HG03442 (cell line): ENCODE measurements at regions not wholly inside any gene's neighbourhood (a gene's known extent, or its start where the extent isn't known, plus 50 kb on each side); places are given as distances from the start of the nearest gene placed in this dataset.
"Not testable (repeated sequence)": the region's sequence is repeated elsewhere in the genome, so short reads cannot be mapped to it uniquely, and the experiment has no call there.

ENCODE experiments used
- ATAC-seq: cut with Tn5 transposase; IDR thresholded peaks from one replicate; pipeline ENCODE4 v1.9.1; 2021; ENCODE audit warnings: mild to moderate bottlenecking, moderate library complexity; ENCODE audit not compliant: unreplicated experiment

GRCh38 chr1:30371888-30372791, 351.2 kb downstream of the MATN1 start:
- no peak for ATAC-seq

DNA sequence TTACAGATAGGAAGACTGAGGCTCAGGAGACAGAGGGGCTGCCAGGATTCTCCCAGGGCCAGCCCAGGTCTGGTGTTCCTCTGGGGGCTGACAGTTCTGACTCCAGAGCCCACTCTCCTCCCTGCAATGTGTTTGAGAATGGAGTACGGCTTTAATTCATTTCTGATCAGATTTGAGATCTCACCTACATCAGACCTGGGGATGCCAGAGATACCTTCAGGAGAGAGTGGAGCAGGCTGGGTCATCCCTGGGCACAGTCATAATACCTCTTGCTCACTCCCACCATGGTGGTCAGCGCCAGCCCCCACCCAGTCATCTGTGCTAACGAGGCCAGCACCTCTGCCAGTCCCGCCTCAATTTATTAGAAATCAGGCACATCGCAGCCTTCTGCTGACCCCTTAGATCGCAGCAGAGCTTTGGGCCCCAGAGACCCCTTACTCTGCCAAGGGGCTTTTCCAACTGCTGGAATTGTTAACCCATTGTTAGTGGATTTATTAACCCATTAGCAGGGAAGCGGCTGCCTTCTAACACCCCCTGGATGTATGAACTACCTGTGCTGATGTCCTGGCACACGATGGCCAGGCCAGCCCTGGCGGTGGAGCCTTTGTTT, 352.1 kb downstream of the MATN1 start:
- no peak for ATAC-seq

GRCh38 chr1:30368651-30369240, 354.6 kb downstream of the MATN1 start:
- no peak for ATAC-seq

DNA sequence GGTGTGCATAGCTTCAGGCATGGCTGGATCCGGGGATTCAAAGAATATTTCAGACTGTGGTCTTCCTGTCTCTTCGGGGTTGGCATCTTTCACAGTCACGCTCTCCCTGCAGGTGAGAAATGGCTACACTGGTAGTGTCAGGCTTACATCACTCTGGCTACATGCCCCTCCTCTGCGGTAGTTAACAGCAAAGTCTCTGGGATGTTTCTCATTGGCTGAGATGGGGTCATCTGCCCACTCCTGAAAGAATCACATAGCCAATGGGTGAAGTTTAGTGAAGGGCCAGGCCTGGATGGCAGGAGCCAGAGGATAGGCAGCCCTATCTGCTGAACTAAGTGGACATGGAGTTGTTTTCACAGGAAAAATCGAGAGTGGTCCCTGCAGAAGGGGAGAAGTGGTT, 356.5 kb downstream of the MATN1 start:
- no peak for ATAC-seq

GRCh38 chr1:30366199-30366598, 357.2 kb downstream of the MATN1 start:
- no peak for ATAC-seq

- ATAC-seq: no peak
Observed at GRCh38 chr1:30365596-30365995, 357.8 kb downstream of the MATN1 start.

GRCh38 chr1:30363031-30363430, 360.4 kb downstream of the MATN1 start:
- no peak for ATAC-seq

DNA sequence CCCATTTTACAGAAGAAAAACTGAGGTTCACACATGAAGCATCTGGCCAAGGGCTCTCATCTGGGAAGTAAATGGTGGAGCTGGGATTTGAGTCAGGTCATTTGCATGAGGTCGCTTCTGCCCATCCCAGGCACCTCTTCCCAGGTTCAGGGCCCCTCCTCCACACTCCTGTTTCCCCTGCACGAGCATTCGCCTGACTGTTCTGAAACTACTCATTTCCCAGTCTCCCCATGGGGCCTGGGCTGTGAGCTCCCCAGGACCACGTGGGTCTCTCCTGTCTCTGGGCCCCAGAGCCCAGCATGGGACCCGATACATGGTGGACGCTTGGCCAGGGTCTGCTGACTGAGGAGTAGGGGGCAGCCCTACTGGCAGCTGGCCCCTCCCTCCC, 360.8 kb downstream of the MATN1 start:
- no peak for ATAC-seq

- ATAC-seq: not testable (repeated sequence)
Observed at GRCh38 chr1:30361890-30362602, 361.3 kb downstream of the MATN1 start.

DNA sequence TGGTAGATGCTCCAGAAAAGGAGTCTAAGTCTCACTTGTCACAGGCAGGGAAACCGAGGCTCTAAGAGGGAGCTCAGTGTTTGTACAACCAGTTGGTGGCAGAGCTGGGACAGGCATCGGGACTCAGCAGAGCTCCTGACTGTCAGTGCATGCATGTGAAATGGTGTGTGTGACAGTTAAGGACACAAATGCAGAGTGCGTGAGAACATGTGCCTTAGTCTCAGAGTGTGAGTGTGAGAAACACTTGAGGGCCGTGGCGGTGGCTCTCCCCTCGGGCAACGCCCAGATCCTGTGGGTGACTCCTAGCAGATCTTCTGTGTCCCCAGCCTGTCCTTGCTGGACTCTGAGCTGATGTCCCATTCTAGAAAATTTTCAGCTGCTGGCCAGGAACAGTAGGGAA, 362.6 kb downstream of the MATN1 start:
- no peak for ATAC-seq

GRCh38 chr1:30360281-30360680, 363.1 kb downstream of the MATN1 start:
- no peak for ATAC-seq

GRCh38 chr1:30359539-30360220, 363.7 kb downstream of the MATN1 start:
- no peak for ATAC-seq

DNA sequence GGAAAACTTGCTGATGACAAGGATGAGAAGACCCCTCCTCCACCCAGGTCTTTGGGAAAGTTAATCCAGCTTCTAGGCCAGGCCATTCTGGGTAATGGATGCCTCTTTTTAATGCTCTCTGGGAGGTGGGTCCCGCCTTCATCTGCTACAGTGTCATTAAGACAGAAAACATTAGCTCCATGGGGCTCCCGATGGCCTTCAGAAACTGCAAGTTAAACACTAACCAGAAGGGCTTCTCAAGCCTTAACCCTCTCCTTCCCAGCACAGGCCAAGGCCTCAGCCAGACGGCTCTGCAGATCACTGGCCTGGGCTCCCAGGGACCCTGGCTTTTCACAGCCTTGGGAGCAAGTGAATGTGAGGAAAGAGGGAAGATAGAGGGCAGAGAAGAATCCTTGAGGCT, 364.9 kb downstream of the MATN1 start:
- no peak for ATAC-seq

DNA sequence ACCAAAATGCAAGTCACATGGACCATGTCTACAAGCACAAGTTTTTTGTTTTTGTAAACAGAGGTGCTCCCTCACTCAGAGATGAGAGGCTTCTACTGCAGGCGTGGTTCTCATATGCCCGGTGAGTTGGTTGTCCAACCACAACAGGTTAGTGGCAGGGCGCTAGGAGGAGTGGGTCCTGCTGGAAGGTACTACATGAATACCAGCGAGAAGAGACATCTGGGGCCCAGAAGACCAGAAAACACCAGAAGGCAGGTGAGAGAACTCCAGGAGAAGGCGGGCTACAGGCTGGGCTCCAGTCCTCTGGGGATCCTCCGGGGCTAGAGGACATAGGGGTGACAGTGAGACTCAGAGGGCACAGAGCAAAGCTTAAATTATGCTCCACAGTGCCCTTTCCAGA, 366.5 kb downstream of the MATN1 start:
- ATAC-seq: no peak

DNA sequence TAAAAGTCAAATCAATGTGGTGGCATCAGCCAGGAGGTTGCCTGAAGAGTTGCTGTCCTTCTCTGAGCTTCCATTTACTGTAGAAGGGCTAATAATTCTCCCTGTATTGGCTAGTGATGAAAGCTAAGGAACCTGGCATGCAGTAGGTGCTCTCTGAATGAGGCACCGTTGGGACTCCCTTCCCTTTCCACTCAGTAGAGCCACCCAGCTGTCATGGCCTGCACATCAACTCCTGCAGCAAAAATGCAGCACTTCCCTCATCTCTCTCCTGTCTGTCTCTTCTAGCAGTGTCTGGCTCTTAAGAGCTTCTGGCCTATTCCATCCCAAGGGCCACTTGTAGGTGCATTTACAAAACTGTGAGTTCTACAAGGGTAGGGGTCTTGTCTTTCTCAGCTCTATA, 369.0 kb downstream of the MATN1 start:
- ATAC-seq: no peak

- ATAC-seq: no peak
Observed at GRCh38 chr1:30353637-30354036, 369.7 kb downstream of the MATN1 start.

DNA sequence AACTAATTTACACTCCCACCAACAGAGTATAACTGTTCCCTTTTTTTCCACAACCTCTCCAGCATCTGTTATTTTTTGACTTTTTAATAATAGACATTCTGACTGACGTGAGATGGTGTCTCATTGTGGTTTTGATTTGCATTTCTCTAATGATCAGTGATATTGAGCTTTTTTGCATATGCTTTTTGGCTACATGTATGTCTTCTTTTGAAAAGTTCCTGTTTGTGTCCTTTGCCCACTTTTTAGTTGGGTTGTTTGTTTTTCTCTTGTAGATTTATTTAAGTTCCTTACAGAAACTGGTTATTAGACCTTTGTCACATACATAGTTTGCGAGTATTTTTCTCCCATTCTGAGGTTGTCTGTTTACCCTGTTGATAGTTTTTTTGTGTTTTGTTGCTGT, 375.2 kb downstream of the MATN1 start:
- no peak for ATAC-seq

DNA sequence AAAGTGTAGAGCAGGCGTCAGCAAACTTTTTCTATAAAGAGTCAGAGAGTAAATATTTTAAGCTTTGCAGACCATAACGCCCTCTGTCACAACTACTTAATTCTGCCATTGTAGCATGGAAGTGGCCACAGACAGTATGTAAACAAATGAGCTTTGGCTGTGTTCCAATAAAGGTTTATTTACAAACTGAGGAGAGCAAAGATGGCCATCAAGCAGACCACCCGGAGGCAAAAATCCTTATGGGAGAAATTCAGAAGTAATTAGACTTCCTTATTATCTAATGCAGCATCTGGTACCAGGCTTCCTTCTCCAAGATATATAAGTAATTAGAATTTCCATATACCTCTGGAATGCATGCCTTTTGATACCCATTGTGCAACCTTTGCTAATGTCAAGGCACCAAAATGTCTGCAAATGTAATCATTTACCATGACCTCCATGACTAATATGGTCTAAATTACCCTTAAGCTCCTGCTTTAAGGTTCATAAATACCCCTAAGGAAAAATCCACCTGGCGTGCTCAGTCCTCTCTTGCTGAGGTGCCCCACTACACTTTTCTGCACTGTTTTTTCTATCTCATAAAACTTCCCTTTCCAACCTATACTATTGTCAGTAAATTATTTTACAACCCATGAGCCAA, 377.8 kb downstream of the MATN1 start:
- ATAC-seq: no peak

DNA sequence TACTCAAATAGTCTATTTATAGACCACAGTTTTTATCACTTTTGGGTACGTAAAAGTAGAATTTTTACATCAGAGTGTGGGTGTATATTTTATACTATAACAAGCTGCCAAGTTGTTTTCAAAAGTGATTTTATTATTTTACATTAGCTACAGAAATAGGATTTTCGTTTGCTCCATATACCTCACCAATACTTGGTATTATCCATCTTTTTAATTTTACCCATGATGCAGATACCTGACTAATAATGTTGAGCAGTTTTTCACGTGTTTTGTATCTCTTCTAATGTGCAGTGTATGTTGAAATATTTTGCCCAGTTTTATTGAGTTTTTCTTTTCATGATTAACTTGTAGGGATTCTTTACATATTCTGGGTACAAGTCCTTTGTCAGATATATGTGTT, 379.8 kb downstream of the MATN1 start:
- no peak for ATAC-seq

DNA sequence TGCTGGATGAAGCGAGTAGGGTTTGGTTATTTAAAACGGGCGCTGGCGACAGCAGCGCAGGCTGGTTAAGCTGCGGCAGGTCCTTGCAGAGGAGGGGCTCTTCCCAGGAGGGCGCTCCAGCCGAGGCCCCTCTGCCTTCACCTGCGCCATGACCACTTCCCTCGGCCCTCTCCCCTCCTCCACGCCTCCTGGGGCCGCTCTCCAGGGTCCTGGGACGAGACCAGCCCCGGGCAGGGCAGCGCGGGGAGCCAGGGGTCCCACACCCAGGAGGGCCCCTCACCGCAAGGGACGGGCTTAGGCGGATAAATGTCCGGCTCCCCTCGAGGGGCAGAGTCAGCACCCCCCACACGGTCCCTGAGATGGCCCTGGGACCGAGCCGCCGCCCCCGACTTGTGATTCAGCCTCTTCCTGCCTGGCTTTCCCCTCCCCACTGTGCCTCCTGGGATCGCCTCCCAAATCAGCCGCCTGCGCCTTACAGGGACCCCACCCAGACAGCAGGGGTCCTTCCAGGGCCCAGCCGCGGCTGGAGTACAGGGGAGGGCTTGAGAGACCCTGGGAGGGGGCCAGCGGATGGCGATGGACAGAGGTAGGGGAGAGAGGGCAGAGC, 380.7 kb downstream of the MATN1 start:
- no peak for ATAC-seq
